ENCODE measurements at regions not wholly inside any gene's neighbourhood (a gene's known extent, or its start where the extent isn't known, plus 50 kb on each side); places are given as distances from the start of the nearest gene placed in this dataset.

- H3K9me3 Mint-ChIP-seq (ENCODE audit: low read depth), result no peaks in the 10 kb centered on the region
- peaks cover 1% of the 10 kb centered on the region for H3K27me3 Mint-ChIP-seq (ENCODE audit: low read depth)
Measured at GRCh38 chr5:51895834-51896233, 512.6 kb downstream of the ISL1 start.

GRCh38 chr5:51902512-51902911, 519.3 kb downstream of the ISL1 start:
- H3K9me3 Mint-ChIP-seq (ENCODE audit: low read depth), result no peaks in the 10 kb centered on the region
- TF ChIP-seq CTCF (IDR thresholded peaks at IDR 0.05), result no peak

More at GRCh38 chr5:51895834-51896233, 512.6 kb downstream of the ISL1 start:
- H3K27ac Mint-ChIP-seq (ENCODE audit: unreplicated experiment), result no peak overlapping the region
- H3K4me3 Mint-ChIP-seq (ENCODE audit: unreplicated experiment), result no peak overlapping the region
- no peaks in the 10 kb centered on the region for H3K36me3 Mint-ChIP-seq (ENCODE audit: low read depth)
- no peak for TF ChIP-seq CTCF (IDR thresholded peaks at IDR 0.05)
- DNase-seq (ENCODE audit: low spot score), result no peak
- no peaks in the 10 kb centered on the region for H3K4me1 Mint-ChIP-seq (ENCODE audit: low read depth)

GRCh38 chr5:51908215-51908614, 525.0 kb downstream of the ISL1 start:
- Mint-ChIP-seq H3K4me1 (ENCODE audit: low read depth) (no peaks in the 10 kb centered on the region), H3K27ac (ENCODE audit: unreplicated experiment) (no peak overlapping the region), H3K36me3 (ENCODE audit: low read depth) (no peaks in the 10 kb centered on the region), H3K9me3 (ENCODE audit: low read depth) (no peaks in the 10 kb centered on the region), H3K4me3 (ENCODE audit: unreplicated experiment) (no peak overlapping the region), H3K27me3 (ENCODE audit: low read depth) (peaks cover 5% of the 10 kb centered on the region)
- no peak for DNase-seq (ENCODE audit: low spot score)
- TF ChIP-seq CTCF (IDR thresholded peaks at IDR 0.05), result no peak

More at GRCh38 chr5:51902512-51902911, 519.3 kb downstream of the ISL1 start:
- no peaks in the 10 kb centered on the region for H3K4me1 Mint-ChIP-seq (ENCODE audit: low read depth)
- no peak overlapping the region for H3K4me3 Mint-ChIP-seq (ENCODE audit: unreplicated experiment)
- H3K27me3 Mint-ChIP-seq (ENCODE audit: low read depth), result peaks cover 10% of the 10 kb centered on the region
- no peaks in the 10 kb centered on the region for H3K36me3 Mint-ChIP-seq (ENCODE audit: low read depth)
- no peak for DNase-seq (ENCODE audit: low spot score)
- no peak overlapping the region for H3K27ac Mint-ChIP-seq (ENCODE audit: unreplicated experiment)

- Mint-ChIP-seq H3K36me3 (ENCODE audit: low read depth) (no peaks in the 10 kb centered on the region), H3K4me3 (ENCODE audit: unreplicated experiment) (no peak overlapping the region), H3K27ac (ENCODE audit: unreplicated experiment) (no peak overlapping the region), H3K27me3 (ENCODE audit: low read depth) (no peaks in the 10 kb centered on the region), H3K9me3 (ENCODE audit: low read depth) (peaks cover 26% of the 10 kb centered on the region), H3K4me1 (ENCODE audit: low read depth) (no peaks in the 10 kb centered on the region)
- no peak for TF ChIP-seq CTCF (IDR thresholded peaks at IDR 0.05)
- DNase-seq (ENCODE audit: low spot score), result no peak
Measured at GRCh38 chr5:51944500-51945125, 561.4 kb downstream of the ISL1 start.

- no peak for TF ChIP-seq CTCF (IDR thresholded peaks at IDR 0.05)
- Mint-ChIP-seq H3K27me3 (ENCODE audit: low read depth) (peaks cover 1% of the 10 kb centered on the region), H3K36me3 (ENCODE audit: low read depth) (no peaks in the 10 kb centered on the region), H3K27ac (ENCODE audit: unreplicated experiment) (no peak overlapping the region), H3K4me3 (ENCODE audit: unreplicated experiment) (no peak overlapping the region), H3K4me1 (ENCODE audit: low read depth) (no peaks in the 10 kb centered on the region), H3K9me3 (ENCODE audit: low read depth) (peaks cover 8% of the 10 kb centered on the region)
- DNase-seq (ENCODE audit: low spot score), result no peak
Measured at GRCh38 chr5:51958473-51958872, 575.2 kb downstream of the ISL1 start.
